ENCODE measurements at regions not wholly inside any gene's neighbourhood (a gene's known extent, or its start where the extent isn't known, plus 50 kb on each side); places are given as distances from the start of the nearest gene placed in this dataset.

DNA sequence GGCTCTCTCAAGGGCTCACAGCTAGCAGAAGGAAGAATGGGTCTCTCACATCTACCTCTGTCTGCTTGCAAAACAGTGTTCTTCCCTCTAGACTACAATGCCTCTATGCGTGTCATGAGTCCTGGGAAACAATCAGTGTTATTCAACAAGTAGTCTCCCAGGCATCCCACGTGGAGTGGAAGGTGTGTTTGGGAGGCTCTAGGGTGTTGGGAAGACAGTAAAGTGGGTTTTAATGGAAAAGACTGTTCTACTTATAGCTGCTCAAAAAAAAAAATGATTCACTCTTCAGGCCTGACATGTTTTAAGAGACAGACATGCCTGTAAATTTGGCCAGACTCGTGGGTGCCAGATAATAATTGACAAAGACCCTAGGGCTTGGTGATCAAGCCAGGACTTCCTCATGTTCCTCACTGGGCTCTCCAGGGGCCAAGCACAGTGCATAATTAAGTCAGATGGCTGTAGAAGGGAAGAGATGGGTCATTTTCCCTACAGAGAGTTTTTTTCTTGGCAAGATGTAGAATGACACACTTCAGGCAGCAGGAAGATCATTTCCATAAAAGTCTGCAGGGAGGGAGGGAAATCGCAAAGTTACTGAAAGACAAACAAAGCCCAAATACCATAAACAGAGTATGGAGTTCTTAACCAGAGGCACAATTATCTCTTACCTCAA is 246.4 kb downstream of the ACTL7B start:
- TF ChIP-seq POLR2A (IDR thresholded peaks at IDR 0.05; ENCODE audit: low read length), result no peak
- no peak for TF ChIP-seq GATA1 (IDR thresholded peaks at IDR 0.05; ENCODE audit: low read depth, low read length)

All from erythroblast (primary cell).